ENCODE measurements at regions not wholly inside any gene's neighbourhood (a gene's known extent, or its start where the extent isn't known, plus 50 kb on each side); places are given as distances from the start of the nearest gene placed in this dataset.

DNA sequence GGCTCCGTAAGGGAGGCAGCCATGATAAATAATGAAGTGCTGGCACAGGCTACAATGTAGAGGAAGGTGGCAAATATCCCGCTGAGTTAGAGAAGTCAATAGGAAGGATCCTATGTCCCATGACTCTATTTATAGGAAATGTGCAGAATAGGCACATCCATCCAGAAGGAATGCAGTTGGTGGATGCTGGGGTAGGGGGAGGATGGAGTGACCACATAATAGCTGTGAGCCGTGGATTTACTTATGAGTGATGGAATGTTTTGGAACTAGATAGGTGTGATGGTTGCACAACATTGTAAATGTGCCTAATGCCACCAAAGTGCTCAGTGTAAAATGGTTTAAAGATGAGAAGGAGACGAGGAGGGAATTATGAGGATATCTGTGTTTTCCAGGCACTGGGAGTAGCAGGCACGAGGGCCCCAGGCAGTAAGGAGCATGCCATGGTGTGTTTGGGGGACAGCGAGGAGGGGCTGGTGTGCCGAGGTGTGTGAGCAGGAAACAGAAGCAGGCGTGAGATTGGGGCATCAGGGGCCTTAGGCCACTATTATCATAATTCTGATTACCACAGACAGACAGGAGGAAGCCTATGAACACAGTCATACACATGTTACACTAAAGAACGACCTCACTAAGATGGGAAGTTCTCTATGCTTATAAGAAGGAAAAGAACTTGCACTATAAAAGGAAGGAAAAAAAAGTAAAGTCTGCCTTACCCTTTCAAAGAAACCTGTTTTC is 837.3 kb upstream of the TMEM132C start:
- DNase-seq (ENCODE audit: low read depth in 1 of 2, low spot score in 1 of 2): no peak
- H3K4me3 ChIP-seq (replicated peaks; ENCODE audit: insufficient read depth, low read length): no peak overlapping the region
- H3K27ac ChIP-seq (replicated peaks): no peak overlapping the region
- TF ChIP-seq SPI1 (IDR thresholded peaks at IDR 0.05; ENCODE audit: borderline replicate concordance, low read depth): no peak
- no peaks in the 10 kb centered on the region for H3K27me3 ChIP-seq (ENCODE audit: insufficient read depth, poor library complexity, severe bottlenecking)

DNA sequence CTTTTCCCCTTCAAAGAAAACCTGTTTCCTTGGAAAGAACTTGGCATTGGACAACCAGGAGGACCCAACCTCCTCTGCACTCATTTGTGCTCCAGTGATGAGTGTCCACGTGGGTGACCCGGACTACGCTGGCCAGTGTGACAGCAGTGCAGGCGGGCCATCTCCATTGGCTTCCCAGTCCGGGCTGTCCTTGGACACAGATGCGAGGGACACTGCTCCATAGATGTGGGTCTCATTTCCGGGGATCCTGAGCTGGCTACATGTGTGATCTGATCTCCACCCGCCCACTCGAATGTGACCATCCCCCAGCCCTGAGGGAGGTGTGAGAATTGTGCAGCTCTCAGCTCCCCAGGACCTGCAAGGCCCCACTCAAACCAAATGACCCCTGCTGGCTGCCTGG is 836.6 kb upstream of the TMEM132C start:
- TF ChIP-seq POLR2AphosphoS5 (IDR thresholded peaks at IDR 0.05; ENCODE audit: low read depth) (no peak), GABPA (IDR thresholded peaks at IDR 0.05; ENCODE audit: low read depth) (no peak), SPI1 (IDR thresholded peaks at IDR 0.05; ENCODE audit: borderline replicate concordance, low read depth) (no peak)
- Histone ChIP-seq H3K4me3 (replicated peaks; ENCODE audit: insufficient read depth, low read length) (no peak overlapping the region), H3K27ac (replicated peaks) (no peak overlapping the region), H3K27me3 (ENCODE audit: insufficient read depth, poor library complexity, severe bottlenecking) (no peaks in the 10 kb centered on the region)
- no peak for DNase-seq (ENCODE audit: low read depth in 1 of 2, low spot score in 1 of 2)

DNA sequence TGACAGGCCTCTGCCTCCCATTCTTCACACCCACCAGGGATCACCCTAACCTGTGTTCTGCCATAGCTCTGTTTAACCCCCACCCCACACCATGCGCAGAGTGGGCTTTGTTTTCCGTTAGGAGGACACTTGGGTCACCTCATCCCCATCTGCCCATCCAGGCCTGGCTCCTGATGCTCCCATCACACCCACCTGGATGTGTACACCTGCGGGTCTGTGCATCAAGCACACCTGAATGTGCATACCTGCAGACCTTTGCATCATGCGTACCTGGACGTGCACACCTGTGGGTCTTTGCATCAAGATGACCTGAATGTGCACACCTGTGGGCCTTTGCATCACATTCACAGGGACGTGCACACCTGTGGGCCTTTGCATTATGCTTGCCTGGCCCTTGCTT is 835.8 kb upstream of the TMEM132C start:
- no peak overlapping the region for H3K4me3 ChIP-seq (replicated peaks; ENCODE audit: insufficient read depth, low read length)
- no peak overlapping the region for H3K27ac ChIP-seq (replicated peaks)
- TF ChIP-seq POLR2AphosphoS5 (IDR thresholded peaks at IDR 0.05; ENCODE audit: low read depth): no peak
- TF ChIP-seq, protein P1, sequence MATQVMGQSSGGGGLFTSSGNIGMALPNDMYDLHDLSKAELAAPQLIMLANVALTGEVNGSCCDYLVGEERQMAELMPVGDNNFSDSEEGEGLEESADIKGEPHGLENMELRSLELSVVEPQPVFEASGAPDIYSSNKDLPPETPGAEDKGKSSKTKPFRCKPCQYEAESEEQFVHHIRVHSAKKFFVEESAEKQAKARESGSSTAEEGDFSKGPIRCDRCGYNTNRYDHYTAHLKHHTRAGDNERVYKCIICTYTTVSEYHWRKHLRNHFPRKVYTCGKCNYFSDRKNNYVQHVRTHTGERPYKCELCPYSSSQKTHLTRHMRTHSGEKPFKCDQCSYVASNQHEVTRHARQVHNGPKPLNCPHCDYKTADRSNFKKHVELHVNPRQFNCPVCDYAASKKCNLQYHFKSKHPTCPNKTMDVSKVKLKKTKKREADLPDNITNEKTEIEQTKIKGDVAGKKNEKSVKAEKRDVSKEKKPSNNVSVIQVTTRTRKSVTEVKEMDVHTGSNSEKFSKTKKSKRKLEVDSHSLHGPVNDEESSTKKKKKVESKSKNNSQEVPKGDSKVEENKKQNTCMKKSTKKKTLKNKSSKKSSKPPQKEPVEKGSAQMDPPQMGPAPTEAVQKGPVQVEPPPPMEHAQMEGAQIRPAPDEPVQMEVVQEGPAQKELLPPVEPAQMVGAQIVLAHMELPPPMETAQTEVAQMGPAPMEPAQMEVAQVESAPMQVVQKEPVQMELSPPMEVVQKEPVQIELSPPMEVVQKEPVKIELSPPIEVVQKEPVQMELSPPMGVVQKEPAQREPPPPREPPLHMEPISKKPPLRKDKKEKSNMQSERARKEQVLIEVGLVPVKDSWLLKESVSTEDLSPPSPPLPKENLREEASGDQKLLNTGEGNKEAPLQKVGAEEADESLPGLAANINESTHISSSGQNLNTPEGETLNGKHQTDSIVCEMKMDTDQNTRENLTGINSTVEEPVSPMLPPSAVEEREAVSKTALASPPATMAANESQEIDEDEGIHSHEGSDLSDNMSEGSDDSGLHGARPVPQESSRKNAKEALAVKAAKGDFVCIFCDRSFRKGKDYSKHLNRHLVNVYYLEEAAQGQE (IDR thresholded peaks at IDR 0.05; ENCODE audit: insufficient replicate concordance, low read depth): no peak
- no peak for TF ChIP-seq SPI1 (IDR thresholded peaks at IDR 0.05; ENCODE audit: borderline replicate concordance, low read depth)
- TF ChIP-seq GABPA (IDR thresholded peaks at IDR 0.05; ENCODE audit: low read depth): no peak
- TF ChIP-seq, protein P2, sequence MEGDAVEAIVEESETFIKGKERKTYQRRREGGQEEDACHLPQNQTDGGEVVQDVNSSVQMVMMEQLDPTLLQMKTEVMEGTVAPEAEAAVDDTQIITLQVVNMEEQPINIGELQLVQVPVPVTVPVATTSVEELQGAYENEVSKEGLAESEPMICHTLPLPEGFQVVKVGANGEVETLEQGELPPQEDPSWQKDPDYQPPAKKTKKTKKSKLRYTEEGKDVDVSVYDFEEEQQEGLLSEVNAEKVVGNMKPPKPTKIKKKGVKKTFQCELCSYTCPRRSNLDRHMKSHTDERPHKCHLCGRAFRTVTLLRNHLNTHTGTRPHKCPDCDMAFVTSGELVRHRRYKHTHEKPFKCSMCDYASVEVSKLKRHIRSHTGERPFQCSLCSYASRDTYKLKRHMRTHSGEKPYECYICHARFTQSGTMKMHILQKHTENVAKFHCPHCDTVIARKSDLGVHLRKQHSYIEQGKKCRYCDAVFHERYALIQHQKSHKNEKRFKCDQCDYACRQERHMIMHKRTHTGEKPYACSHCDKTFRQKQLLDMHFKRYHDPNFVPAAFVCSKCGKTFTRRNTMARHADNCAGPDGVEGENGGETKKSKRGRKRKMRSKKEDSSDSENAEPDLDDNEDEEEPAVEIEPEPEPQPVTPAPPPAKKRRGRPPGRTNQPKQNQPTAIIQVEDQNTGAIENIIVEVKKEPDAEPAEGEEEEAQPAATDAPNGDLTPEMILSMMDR (IDR thresholded peaks at IDR 0.05; ENCODE audit: insufficient read depth, low read length): no peak
- DNase-seq (ENCODE audit: low read depth in 1 of 2, low spot score in 1 of 2): no peak
- no peaks in the 10 kb centered on the region for H3K27me3 ChIP-seq (ENCODE audit: insufficient read depth, poor library complexity, severe bottlenecking)

DNA sequence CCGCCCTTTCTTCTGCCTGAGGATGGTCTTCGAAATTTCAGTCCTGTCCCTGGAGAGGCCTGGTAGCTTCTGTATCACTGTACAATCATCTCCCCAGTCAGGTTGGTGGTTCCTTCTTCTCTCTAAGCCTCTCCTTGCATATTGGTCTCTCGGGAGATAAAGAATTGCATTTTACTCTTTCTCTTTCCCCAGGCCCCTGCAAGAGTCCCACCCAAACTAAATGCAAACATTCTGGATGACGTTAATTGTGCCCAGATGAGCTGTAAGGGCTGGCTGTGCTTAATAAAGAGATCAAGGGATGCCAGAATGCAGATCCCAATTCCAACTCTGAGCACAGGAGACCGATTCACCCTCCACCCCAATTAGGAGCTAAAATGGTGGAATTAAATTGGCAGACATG is 835.4 kb upstream of the TMEM132C start:
- no peaks in the 10 kb centered on the region for H3K27me3 ChIP-seq (ENCODE audit: insufficient read depth, poor library complexity, severe bottlenecking)
- H3K27ac ChIP-seq (replicated peaks): no peak overlapping the region
- no peak for DNase-seq (ENCODE audit: low read depth in 1 of 2, low spot score in 1 of 2)
- no peak overlapping the region for H3K4me3 ChIP-seq (replicated peaks; ENCODE audit: insufficient read depth, low read length)
- TF ChIP-seq POLR2AphosphoS5 (IDR thresholded peaks at IDR 0.05; ENCODE audit: low read depth): no peak
- TF ChIP-seq, protein P2 (IDR thresholded peaks at IDR 0.05; ENCODE audit: insufficient read depth, low read length): no peak
- no peak for TF ChIP-seq SPI1 (IDR thresholded peaks at IDR 0.05; ENCODE audit: borderline replicate concordance, low read depth)
- TF ChIP-seq, protein P1 (IDR thresholded peaks at IDR 0.05; ENCODE audit: insufficient replicate concordance, low read depth): no peak
- TF ChIP-seq GABPA (IDR thresholded peaks at IDR 0.05; ENCODE audit: low read depth): no peak

DNA sequence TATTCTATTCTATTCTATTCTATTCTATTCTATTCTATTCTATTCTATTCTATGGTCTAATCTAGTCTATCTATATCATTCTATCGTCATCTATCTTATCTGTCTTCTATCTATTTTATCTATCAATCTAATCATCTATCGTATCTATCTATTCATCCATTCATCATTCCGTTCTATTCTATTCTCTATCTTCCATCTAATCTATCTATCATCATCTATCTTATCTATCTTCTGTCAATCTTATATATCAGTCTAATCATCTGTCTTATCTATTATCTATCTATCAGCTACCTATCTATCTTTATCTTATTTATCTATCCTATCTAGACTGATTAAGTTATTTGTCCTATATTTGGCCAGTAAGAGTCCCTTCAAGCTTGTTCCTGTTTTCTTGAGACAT is 831.5 kb upstream of the TMEM132C start:
- Histone ChIP-seq H3K27me3 (ENCODE audit: insufficient read depth, poor library complexity, severe bottlenecking) (no peaks in the 10 kb centered on the region), H3K4me3 (replicated peaks; ENCODE audit: insufficient read depth, low read length) (no peak overlapping the region), H3K27ac (replicated peaks) (no peak overlapping the region)
- no peak for TF ChIP-seq SPI1 (IDR thresholded peaks at IDR 0.05; ENCODE audit: borderline replicate concordance, low read depth)
- TF ChIP-seq, protein P2 (IDR thresholded peaks at IDR 0.05; ENCODE audit: insufficient read depth, low read length): no peak
- TF ChIP-seq POLR2AphosphoS5 (IDR thresholded peaks at IDR 0.05; ENCODE audit: low read depth): no peak
- TF ChIP-seq, protein P1 (IDR thresholded peaks at IDR 0.05; ENCODE audit: insufficient replicate concordance, low read depth): no peak
- no peak for TF ChIP-seq GABPA (IDR thresholded peaks at IDR 0.05; ENCODE audit: low read depth)
- no peak for DNase-seq (ENCODE audit: low read depth in 1 of 2, low spot score in 1 of 2)

Data from HL-60 (cell line).